Thoracic aorta (tissue), 2 donors: ENCODE measurements at regions not wholly inside any gene's neighbourhood (a gene's known extent, or its start where the extent isn't known, plus 50 kb on each side); places are given as distances from the start of the nearest gene placed in this dataset.

Experiments
- ATAC-seq: fragments of 150-250 bp; one replicate; pipeline ENCODE4 v1.8.0; 2017; ENCODE audit warnings: low read depth; ENCODE audit not compliant: insufficient number of reproducible peaks, low FRiP score
- DNase-seq: peaks from one replicate; pipeline ENCODE4 v3.0.0-alpha.2; 2020; ENCODE audit warnings: low spot score
- H3K27ac ChIP-seq, 2 donors: fragments of 200-600 bp; sonication (generic); 1 replicate in 1 of 2; 2 replicates in 1 of 2; pipeline ENCODE4 v1.5.1; 2016; ENCODE audit warnings: mild to moderate bottlenecking in 2 of 2, moderate library complexity in 2 of 2
- H3K27me3 ChIP-seq: fragments of 200-600 bp; sonication (generic); replicated peaks from 2 replicates; pipeline ENCODE4 v1.6.0; 2016; ENCODE audit warnings: mild to moderate bottlenecking; ENCODE audit not compliant: insufficient read depth
- H3K36me3 ChIP-seq: fragments of 200-600 bp; sonication (generic); one replicate; pipeline ENCODE4 v1.5.1; 2016
- H3K4me1 ChIP-seq, 2 donors: fragments of 200-600 bp; sonication (generic); 1 replicate in 1 of 2; 2 replicates in 1 of 2; pipeline versions ENCODE4 v1.5.1 to v1.6.0; 2016; ENCODE audit warnings: low read depth in 2 of 2, mild to moderate bottlenecking in 1 of 2; ENCODE audit not compliant: control insufficient read depth in 1 of 2
- H3K4me3 ChIP-seq: fragments of 200-600 bp; sonication (generic); 2 replicates; pipeline ENCODE4 v1.5.1; 2016; ENCODE audit warnings: mild to moderate bottlenecking
- H3K9me3 ChIP-seq: fragments of 200-600 bp; sonication (generic); 2 replicates; pipeline ENCODE4 v1.5.1; 2016
- CTCF ChIP-seq: fragments of 200-600 bp; sonication (generic); IDR thresholded peaks from one replicate; pipeline ENCODE4 v1.5.1; 2019; ENCODE audit warnings: antibody characterized with exemption

- Histone ChIP-seq H3K27me3 (no peaks in the 10 kb centered on the region), H3K27ac (no peak overlapping the region), H3K4me3 (no peak overlapping the region), H3K36me3 (no peaks in the 10 kb centered on the region), H3K9me3 (no peaks in the 10 kb centered on the region), H3K4me1 (no peaks in the 10 kb centered on the region)
- no peak for TF ChIP-seq CTCF
- ATAC-seq (no peak), DNase-seq (no peak)
Measured at GRCh38 chr6:15761045-15761502, 98.2 kb upstream of the DTNBP1 start.

- Histone ChIP-seq H3K27ac (no peak overlapping the region), H3K4me3 (no peak overlapping the region), H3K27me3 (no peaks in the 10 kb centered on the region), H3K36me3 (no peaks in the 10 kb centered on the region), H3K9me3 (no peaks in the 10 kb centered on the region), H3K4me1 (no peaks in the 10 kb centered on the region)
- ATAC-seq (no peak), DNase-seq (no peak)
- TF ChIP-seq CTCF: no peak
Measured at GRCh38 chr6:15758631-15759215, 95.9 kb upstream of the DTNBP1 start.

GRCh38 chr6:15755526-15755925 lies 92.7 kb upstream of the DTNBP1 start:
- Histone ChIP-seq H3K4me3 (no peak overlapping the region), H3K27ac (no peak overlapping the region), H3K9me3 (no peaks in the 10 kb centered on the region), H3K27me3 (no peaks in the 10 kb centered on the region), H3K36me3 (no peaks in the 10 kb centered on the region), H3K4me1 (no peaks in the 10 kb centered on the region)
- no peak for TF ChIP-seq CTCF
- ATAC-seq: no peak
- no peak for DNase-seq

GRCh38 chr6:15754706-15755079 lies 91.9 kb upstream of the DTNBP1 start:
- no peak for TF ChIP-seq CTCF
- Histone ChIP-seq H3K4me1 (no peaks in the 10 kb centered on the region), H3K9me3 (no peaks in the 10 kb centered on the region), H3K36me3 (no peaks in the 10 kb centered on the region), H3K27ac (no peak overlapping the region), H3K27me3 (no peaks in the 10 kb centered on the region), H3K4me3 (no peak overlapping the region)
- ATAC-seq (no peak), DNase-seq (no peak)

GRCh38 chr6:15754035-15754705 lies 91.3 kb upstream of the DTNBP1 start:
- Histone ChIP-seq H3K27ac (no peak overlapping the region), H3K27me3 (no peaks in the 10 kb centered on the region), H3K4me3 (no peak overlapping the region), H3K4me1 (no peaks in the 10 kb centered on the region), H3K36me3 (no peaks in the 10 kb centered on the region), H3K9me3 (no peaks in the 10 kb centered on the region)
- ATAC-seq (no peak), DNase-seq (no peak)
- no peak for TF ChIP-seq CTCF
